SK-N-MC (cell line): ENCODE measurements at regions not wholly inside any gene's neighbourhood (a gene's known extent, or its start where the extent isn't known, plus 50 kb on each side); places are given as distances from the start of the nearest gene placed in this dataset.

Experiments used
- EZH2 ChIP-seq: fragments of 200-600 bp; sonication (generic); IDR thresholded peaks from one replicate; pipeline ENCODE4 v1.6.1; 2017; ENCODE audit warnings: antibody characterized with exemption
- POLR2AphosphoS5 ChIP-seq: IDR thresholded peaks from 2 replicates; pipeline ENCODE4 v1.6.1; 2012; ENCODE audit warnings: mild to moderate bottlenecking, low read depth, low read length, borderline replicate concordance

- no peak for TF ChIP-seq POLR2AphosphoS5
- no peak for TF ChIP-seq EZH2
These were observed 352.0 kb downstream of the IRS1 start for GRCh38 chr2:226447338-226448300.
